Mesodermal cell (in vitro differentiated cells): ENCODE measurements at regions not wholly inside any gene's neighbourhood (a gene's known extent, or its start where the extent isn't known, plus 50 kb on each side); places are given as distances from the start of the nearest gene placed in this dataset.

Source experiments
- H3K27ac ChIP-seq: 2 replicates; pipeline ENCODE4 v1.7.0; 2013; ENCODE audit warnings: mild to moderate bottlenecking, low read depth, low read length, moderate library complexity; ENCODE audit not compliant: severe bottlenecking
- H3K36me3 ChIP-seq: 2 replicates; pipeline ENCODE4 v1.7.1; 2013; ENCODE audit warnings: mild to moderate bottlenecking, low read length, moderate library complexity; ENCODE audit not compliant: control insufficient read depth, insufficient read depth
- H3K4me1 ChIP-seq: one replicate; pipeline ENCODE4 v1.7.1; 2013; ENCODE audit warnings: mild to moderate bottlenecking, low read length; ENCODE audit not compliant: insufficient read depth, control insufficient read depth, poor library complexity, severe bottlenecking
- H3K4me3 ChIP-seq: 2 replicates; pipeline ENCODE4 v1.7.0; 2013; ENCODE audit warnings: low read length, control low read depth, mild to moderate bottlenecking; ENCODE audit not compliant: insufficient read depth, poor library complexity, severe bottlenecking; ENCODE audit errors: extremely low read depth
- H3K9me3 ChIP-seq: 2 replicates; pipeline ENCODE4 v1.7.1; 2013; ENCODE audit warnings: mild to moderate bottlenecking, low read length, moderate library complexity; ENCODE audit not compliant: control insufficient read depth
- WGBS, 2 experiments: methylation state at CpG; one replicate each; pipeline ENCODE4 v1.1.5; 2013; ENCODE audit warnings: missing lambda C conversion rate in 2 of 2; ENCODE audit not compliant: insufficient coverage in 2 of 2; 5-methylcytosine and 5-hydroxymethylcytosine counted together

- Histone ChIP-seq H3K9me3 (no peaks in the 10 kb centered on the region), H3K4me1 (no peaks in the 10 kb centered on the region), H3K36me3 (no peaks in the 10 kb centered on the region), H3K4me3 (no peak overlapping the region), H3K27ac (no peak overlapping the region)
- WGBS, 2 experiments: 44 to 67% methylated on average over 3 to 5 of the region's 6 CpGs
These were observed 487.3 kb upstream of the PTBP2 start for GRCh38 chr1:96234299-96234698.

DNA sequence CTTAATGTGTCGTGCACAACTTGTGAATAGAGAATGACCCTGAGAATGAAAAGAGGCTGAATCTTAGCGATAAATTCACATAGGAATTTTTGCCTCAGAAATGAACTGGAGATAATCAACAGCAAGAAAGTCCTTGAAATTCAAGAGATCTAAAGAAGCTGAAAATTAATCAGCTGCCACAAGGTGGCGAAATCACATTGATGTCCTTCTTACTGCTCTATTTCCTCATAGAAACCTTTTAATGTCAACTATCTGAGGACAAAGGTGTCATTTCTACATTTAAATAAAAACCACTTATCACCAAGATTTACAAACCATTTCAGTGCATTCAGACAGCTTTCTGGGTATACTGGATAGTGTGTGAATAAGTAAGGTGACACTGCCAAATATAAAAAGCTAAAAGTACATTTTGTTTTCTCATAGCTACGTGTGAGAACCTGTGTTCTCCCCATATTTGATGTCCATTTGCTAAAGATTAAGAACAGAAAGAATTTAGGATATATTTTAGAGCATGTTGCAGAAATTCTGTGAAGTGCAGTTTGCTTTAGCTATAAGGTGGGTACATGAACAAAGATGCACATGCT is 485.3 kb upstream of the PTBP2 start:
- H3K27ac ChIP-seq: no peak overlapping the region
- H3K4me3 ChIP-seq: no peak overlapping the region
- H3K4me1 ChIP-seq: no peaks in the 10 kb centered on the region
- H3K36me3 ChIP-seq: no peaks in the 10 kb centered on the region
- 5 to 38% methylated on average over 2 to 3 of the region's 4 CpGs for WGBS, 2 experiments
- no peaks in the 10 kb centered on the region for H3K9me3 ChIP-seq

DNA sequence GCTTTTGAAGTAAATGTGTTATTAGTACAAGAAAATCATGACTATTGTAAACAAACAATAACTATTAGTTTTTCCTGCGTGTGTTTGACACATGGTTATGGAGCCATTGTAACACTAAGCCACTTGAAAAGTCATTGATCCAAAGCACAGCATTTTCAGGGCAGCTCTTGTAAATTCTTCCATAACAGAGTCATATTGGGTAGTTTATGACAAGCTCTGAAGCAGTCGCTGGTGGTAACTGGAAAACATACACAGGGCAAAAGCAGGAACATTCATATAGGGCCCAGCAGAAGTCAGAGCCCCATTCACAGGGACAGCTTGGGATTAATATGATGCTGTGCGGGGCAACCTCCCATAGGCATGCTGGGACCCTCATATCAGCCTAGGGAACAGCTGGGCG is 483.2 kb upstream of the PTBP2 start:
- H3K4me1 ChIP-seq: no peaks in the 10 kb centered on the region
- WGBS, 2 experiments: 86 to 88% methylated on average over 1 to 2 of the region's 4 CpGs
- no peaks in the 10 kb centered on the region for H3K9me3 ChIP-seq
- no peak overlapping the region for H3K27ac ChIP-seq
- no peak overlapping the region for H3K4me3 ChIP-seq
- no peaks in the 10 kb centered on the region for H3K36me3 ChIP-seq

DNA sequence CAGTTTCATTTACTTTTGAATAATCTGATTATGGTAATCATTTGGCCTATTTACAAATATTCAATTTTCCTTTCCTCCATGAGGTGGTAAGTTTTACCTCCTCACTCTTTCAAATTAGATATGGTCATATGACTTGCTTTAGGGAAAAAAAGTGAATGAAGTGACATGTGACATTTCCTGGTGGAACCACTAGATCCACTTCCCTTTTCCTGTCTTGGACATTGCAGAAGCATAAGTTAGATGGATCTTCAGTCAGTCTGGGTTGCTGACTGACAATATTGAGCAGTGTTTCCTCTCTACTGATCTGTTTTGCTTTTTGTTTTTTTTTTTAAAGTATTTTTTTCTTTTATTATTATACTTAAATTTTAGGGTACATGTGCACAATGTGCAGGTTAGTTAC is 481.1 kb upstream of the PTBP2 start:
- Histone ChIP-seq H3K27ac (no peak overlapping the region), H3K9me3 (no peaks in the 10 kb centered on the region), H3K4me1 (no peaks in the 10 kb centered on the region), H3K4me3 (no peak overlapping the region), H3K36me3 (no peaks in the 10 kb centered on the region)

DNA sequence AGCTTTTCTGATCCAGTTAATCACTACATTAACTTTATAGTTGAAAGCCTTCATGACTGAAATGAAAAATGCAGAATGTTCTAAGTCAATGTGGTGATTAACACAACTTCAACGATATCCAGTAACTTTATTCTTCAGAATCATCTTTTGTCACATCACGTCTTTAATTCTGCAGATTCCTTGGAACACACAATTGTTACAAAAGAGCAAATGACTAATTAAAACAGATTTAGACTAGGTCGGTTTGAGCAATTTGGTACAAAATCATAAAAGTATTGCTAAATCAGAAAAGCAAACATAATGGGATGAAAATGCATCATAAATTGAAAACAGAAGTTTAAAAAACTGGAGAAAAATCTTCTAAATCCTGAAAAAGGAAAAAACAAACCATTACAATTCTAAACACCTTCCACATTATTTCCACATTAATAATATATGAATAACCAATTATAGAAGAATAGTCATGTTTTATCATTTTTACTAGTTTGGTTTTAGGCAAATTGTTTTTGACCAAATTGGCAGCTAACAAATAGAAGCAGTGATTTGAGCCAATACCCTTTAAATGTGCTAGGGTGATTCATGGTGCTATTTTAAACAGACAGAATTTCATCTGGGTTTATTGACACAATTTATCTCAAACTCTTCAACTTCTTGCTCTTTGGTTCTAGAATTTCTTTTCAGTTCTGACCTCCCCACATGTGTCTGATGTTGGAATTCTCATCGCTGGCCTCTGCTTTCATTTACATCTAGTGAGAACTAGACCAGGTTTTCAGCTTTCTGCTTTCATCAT is 468.1 kb upstream of the PTBP2 start:
- H3K27ac ChIP-seq: no peak overlapping the region
- H3K36me3 ChIP-seq: no peaks in the 10 kb centered on the region
- no peak overlapping the region for H3K4me3 ChIP-seq
- 71 to 83% methylated on average over 1 of the region's 4 CpGs for WGBS, 2 experiments
- no peaks in the 10 kb centered on the region for H3K4me1 ChIP-seq
- no peaks in the 10 kb centered on the region for H3K9me3 ChIP-seq

DNA sequence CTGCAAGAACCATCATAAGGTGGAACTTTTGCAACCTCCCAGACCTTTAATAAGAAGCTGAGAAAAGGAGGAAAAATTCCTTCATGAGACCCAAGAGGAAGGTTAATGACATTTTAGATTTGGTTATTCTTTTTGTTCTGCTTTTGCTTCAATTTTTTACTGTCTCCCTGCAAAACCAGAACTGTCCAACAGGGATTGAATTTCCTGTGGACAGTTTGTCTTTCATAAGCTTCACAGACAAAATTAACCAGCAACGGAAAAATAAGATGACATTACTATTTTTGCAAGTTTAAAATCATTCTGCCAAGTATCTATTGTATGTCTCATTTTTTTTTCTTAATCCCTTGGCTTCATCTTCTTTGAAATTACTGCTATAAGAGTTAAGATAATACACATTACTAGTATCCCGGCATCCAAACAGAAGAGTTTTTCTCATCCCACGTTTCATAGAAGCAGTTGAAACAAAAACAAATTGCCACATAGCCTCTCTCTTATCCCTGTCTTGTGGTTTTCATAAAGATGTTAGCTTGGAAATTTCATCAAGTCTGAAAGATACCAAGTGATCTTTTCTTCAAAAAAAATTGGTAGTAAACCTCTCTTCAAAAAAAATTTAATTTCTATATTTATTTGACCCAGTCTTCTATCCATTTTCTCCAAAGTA is 465.3 kb upstream of the PTBP2 start:
- H3K4me3 ChIP-seq: no peak overlapping the region
- no CpG with 5 or more reads among the region's 3 CpGs for WGBS, 2 experiments
- no peaks in the 10 kb centered on the region for H3K36me3 ChIP-seq
- no peaks in the 10 kb centered on the region for H3K9me3 ChIP-seq
- H3K27ac ChIP-seq: no peak overlapping the region
- no peaks in the 10 kb centered on the region for H3K4me1 ChIP-seq

GRCh38 chr1:96259399-96259798 is 462.2 kb upstream of the PTBP2 start:
- no peaks in the 10 kb centered on the region for H3K36me3 ChIP-seq
- no peaks in the 10 kb centered on the region for H3K9me3 ChIP-seq
- 62% methylated on average over 2 of the region's 2 CpGs; no CpG with 5 or more reads in 1 of the 2 experiments for WGBS, 2 experiments
- H3K4me1 ChIP-seq: no peaks in the 10 kb centered on the region
- no peak overlapping the region for H3K4me3 ChIP-seq
- H3K27ac ChIP-seq: no peak overlapping the region

GRCh38 chr1:96281491-96281890 is 440.1 kb upstream of the PTBP2 start:
- Histone ChIP-seq H3K27ac (no peak overlapping the region), H3K36me3 (no peaks in the 10 kb centered on the region), H3K4me3 (no peak overlapping the region), H3K9me3 (peaks cover 8% of the 10 kb centered on the region), H3K4me1 (no peaks in the 10 kb centered on the region)
- 75% methylated on average over 1 of the region's 1 CpG; no CpG with 5 or more reads in 1 of the 2 experiments for WGBS, 2 experiments

- H3K4me1 ChIP-seq: no peaks in the 10 kb centered on the region
- 20% methylated on average over 1 of the region's 1 CpG; no CpG with 5 or more reads in 1 of the 2 experiments for WGBS, 2 experiments
- H3K4me3 ChIP-seq: no peak overlapping the region
- no peaks in the 10 kb centered on the region for H3K36me3 ChIP-seq
- H3K9me3 ChIP-seq: no peaks in the 10 kb centered on the region
- no peak overlapping the region for H3K27ac ChIP-seq
These were observed 431.6 kb upstream of the PTBP2 start for GRCh38 chr1:96290033-96290432.

DNA sequence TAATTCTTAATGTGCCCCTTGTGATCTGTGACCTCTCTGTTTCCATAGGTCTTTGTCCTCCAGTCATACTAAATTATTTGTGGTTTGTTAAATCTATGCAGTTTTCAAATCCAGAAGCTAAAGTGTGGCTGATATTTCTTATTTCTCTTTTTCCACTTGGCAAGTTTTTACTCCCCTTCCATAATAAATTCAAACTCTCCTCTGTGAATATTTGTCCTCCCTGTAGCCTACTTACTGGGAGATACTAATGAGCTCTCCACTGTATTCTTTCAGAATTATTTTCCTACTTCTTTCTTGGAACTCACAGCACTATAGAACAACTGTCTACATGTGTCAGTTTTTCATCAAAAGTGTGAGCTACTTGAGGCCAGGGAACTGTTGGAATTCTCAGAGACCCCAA is 430.8 kb upstream of the PTBP2 start:
- no peaks in the 10 kb centered on the region for H3K36me3 ChIP-seq
- H3K4me1 ChIP-seq: no peaks in the 10 kb centered on the region
- H3K27ac ChIP-seq: no peak overlapping the region
- no peak overlapping the region for H3K4me3 ChIP-seq
- no peaks in the 10 kb centered on the region for H3K9me3 ChIP-seq

DNA sequence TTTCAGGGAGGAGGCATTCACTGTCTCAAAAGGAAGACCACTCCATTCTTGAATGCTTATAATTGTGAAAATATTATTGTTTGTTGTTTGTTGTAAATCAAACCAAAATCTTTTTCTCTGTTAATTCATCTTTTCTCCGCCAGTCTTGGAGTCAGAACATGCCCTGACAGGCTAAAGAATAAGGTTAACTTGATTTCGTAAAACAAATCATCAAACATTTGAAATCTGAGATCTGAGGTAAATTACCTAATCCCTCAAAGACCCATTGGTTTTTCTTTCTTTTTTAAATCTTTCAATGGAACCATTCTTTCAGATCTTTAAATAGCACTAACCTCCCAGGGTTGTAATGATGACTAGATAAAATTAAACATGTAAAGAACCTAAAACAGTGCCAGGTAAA is 430.1 kb upstream of the PTBP2 start:
- Histone ChIP-seq H3K4me3 (no peak overlapping the region), H3K36me3 (no peaks in the 10 kb centered on the region), H3K27ac (no peak overlapping the region), H3K4me1 (no peaks in the 10 kb centered on the region), H3K9me3 (no peaks in the 10 kb centered on the region)
- WGBS, 2 experiments: 100% methylated on average over 1 of the region's 2 CpGs
